IPS-15b (cell line): ENCODE measurements at regions not wholly inside any gene's neighbourhood (a gene's known extent, or its start where the extent isn't known, plus 50 kb on each side); places are given as distances from the start of the nearest gene placed in this dataset.
"Not testable (repeated sequence)": the region's sequence is repeated elsewhere in the genome, so short reads cannot be mapped to it uniquely, and the experiment has no call there.

Experiments used
- H3K27me3 ChIP-seq: one replicate; pipeline ENCODE4 v1.6.1; 2013; ENCODE audit warnings: low read length; ENCODE audit not compliant: control insufficient read depth, insufficient read depth
- H3K36me3 ChIP-seq: one replicate; pipeline ENCODE4 v1.6.1; 2013; ENCODE audit warnings: low read length; ENCODE audit not compliant: control insufficient read depth, insufficient read depth
- H3K4me1 ChIP-seq: one replicate; pipeline ENCODE4 v1.6.1; 2013; ENCODE audit warnings: mild to moderate bottlenecking, low read length; ENCODE audit not compliant: control insufficient read depth, insufficient read depth
- H3K4me3 ChIP-seq: one replicate; pipeline ENCODE4 v1.5.1; 2013; ENCODE audit warnings: low read depth, low read length
- H3K9ac ChIP-seq: one replicate; pipeline ENCODE4 v1.6.1; 2013; ENCODE audit warnings: low read depth, mild to moderate bottlenecking, low read length
- H3K9me3 ChIP-seq: one replicate; pipeline ENCODE4 v1.6.1; 2013; ENCODE audit warnings: mild to moderate bottlenecking, low read length; ENCODE audit not compliant: control insufficient read depth, insufficient read depth

- no peaks in the 10 kb centered on the region for H3K9me3 ChIP-seq
- H3K9ac ChIP-seq = no peak overlapping the region
- no peaks in the 10 kb centered on the region for H3K27me3 ChIP-seq
- H3K36me3 ChIP-seq = no peaks in the 10 kb centered on the region
- no peaks in the 10 kb centered on the region for H3K4me1 ChIP-seq
- no peak overlapping the region for H3K4me3 ChIP-seq
Measured at GRCh38 chr5:13212886-13213285, 731.6 kb downstream of the DNAH5 start.

- no peaks in the 10 kb centered on the region for H3K36me3 ChIP-seq
- H3K9me3 ChIP-seq = no peaks in the 10 kb centered on the region
- H3K4me3 ChIP-seq = no peak overlapping the region
Measured at GRCh38 chr5:13211064-13211463, 733.4 kb downstream of the DNAH5 start.

GRCh38 chr5:13207112-13207511, 737.4 kb downstream of the DNAH5 start:
- Histone ChIP-seq H3K4me3 (no peak overlapping the region), H3K4me1 (no peaks in the 10 kb centered on the region), H3K9me3 (no peaks in the 10 kb centered on the region), H3K36me3 (no peaks in the 10 kb centered on the region), H3K9ac (no peak overlapping the region), H3K27me3 (no peaks in the 10 kb centered on the region)

More at GRCh38 chr5:13211064-13211463, 733.4 kb downstream of the DNAH5 start:
- Histone ChIP-seq H3K4me1 (no peaks in the 10 kb centered on the region), H3K27me3 (no peaks in the 10 kb centered on the region), H3K9ac (no peak overlapping the region)

GRCh38 chr5:13201022-13201421, 743.5 kb downstream of the DNAH5 start:
- Histone ChIP-seq H3K9ac (no peak overlapping the region), H3K27me3 (no peaks in the 10 kb centered on the region)

GRCh38 chr5:13198226-13198625, 746.3 kb downstream of the DNAH5 start:
- not testable (repeated sequence) for H3K9me3 ChIP-seq

More at GRCh38 chr5:13201022-13201421, 743.5 kb downstream of the DNAH5 start:
- Histone ChIP-seq H3K36me3 (no peaks in the 10 kb centered on the region), H3K4me1 (no peaks in the 10 kb centered on the region), H3K9me3 (no peaks in the 10 kb centered on the region), H3K4me3 (no peak overlapping the region)

GRCh38 chr5:13189532-13189931, 755.0 kb downstream of the DNAH5 start:
- no peaks in the 10 kb centered on the region for H3K36me3 ChIP-seq
- H3K27me3 ChIP-seq = no peaks in the 10 kb centered on the region
- H3K9me3 ChIP-seq = no peaks in the 10 kb centered on the region
- no peaks in the 10 kb centered on the region for H3K4me1 ChIP-seq
- H3K9ac ChIP-seq = no peak overlapping the region
- no peak overlapping the region for H3K4me3 ChIP-seq

More at GRCh38 chr5:13198226-13198625, 746.3 kb downstream of the DNAH5 start:
- not testable (repeated sequence) for H3K27me3 ChIP-seq, H3K4me3 ChIP-seq, H3K4me1 ChIP-seq, H3K9ac ChIP-seq, H3K36me3 ChIP-seq

- H3K4me1 ChIP-seq = no peaks in the 10 kb centered on the region
- H3K4me3 ChIP-seq = no peak overlapping the region
- H3K27me3 ChIP-seq = no peaks in the 10 kb centered on the region
Measured at GRCh38 chr5:13188371-13188770, 756.1 kb downstream of the DNAH5 start.

GRCh38 chr5:13187186-13187585, 757.3 kb downstream of the DNAH5 start:
- no peak overlapping the region for H3K9ac ChIP-seq
- no peak overlapping the region for H3K4me3 ChIP-seq
- no peaks in the 10 kb centered on the region for H3K36me3 ChIP-seq
- no peaks in the 10 kb centered on the region for H3K9me3 ChIP-seq
- no peaks in the 10 kb centered on the region for H3K4me1 ChIP-seq
- no peaks in the 10 kb centered on the region for H3K27me3 ChIP-seq

More at GRCh38 chr5:13188371-13188770, 756.1 kb downstream of the DNAH5 start:
- H3K9ac ChIP-seq = no peak overlapping the region
- no peaks in the 10 kb centered on the region for H3K9me3 ChIP-seq
- H3K36me3 ChIP-seq = no peaks in the 10 kb centered on the region

GRCh38 chr5:13186177-13186576, 758.3 kb downstream of the DNAH5 start:
- Histone ChIP-seq H3K36me3 (no peaks in the 10 kb centered on the region), H3K4me3 (no peak overlapping the region), H3K27me3 (no peaks in the 10 kb centered on the region), H3K9ac (no peak overlapping the region), H3K4me1 (no peaks in the 10 kb centered on the region), H3K9me3 (no peaks in the 10 kb centered on the region)

- H3K4me3 ChIP-seq = no peak overlapping the region
- no peaks in the 10 kb centered on the region for H3K27me3 ChIP-seq
- H3K36me3 ChIP-seq = no peaks in the 10 kb centered on the region
- H3K9me3 ChIP-seq = no peaks in the 10 kb centered on the region
- no peaks in the 10 kb centered on the region for H3K4me1 ChIP-seq
- no peak overlapping the region for H3K9ac ChIP-seq
Measured at GRCh38 chr5:13179407-13180087, 764.9 kb downstream of the DNAH5 start.

GRCh38 chr5:13143630-13144029, 800.9 kb downstream of the DNAH5 start:
- Histone ChIP-seq H3K27me3 (no peaks in the 10 kb centered on the region), H3K9ac (no peak overlapping the region), H3K4me3 (no peak overlapping the region), H3K36me3 (no peaks in the 10 kb centered on the region), H3K9me3 (no peaks in the 10 kb centered on the region), H3K4me1 (no peaks in the 10 kb centered on the region)

GRCh38 chr5:13143214-13143613, 801.3 kb downstream of the DNAH5 start:
- Histone ChIP-seq H3K9me3 (no peaks in the 10 kb centered on the region), H3K36me3 (no peaks in the 10 kb centered on the region), H3K9ac (no peak overlapping the region), H3K4me3 (no peak overlapping the region), H3K27me3 (no peaks in the 10 kb centered on the region), H3K4me1 (no peaks in the 10 kb centered on the region)
